Epithelial cell of proximal tubule (primary cell): ENCODE measurements at regions not wholly inside any gene's neighbourhood (a gene's known extent, or its start where the extent isn't known, plus 50 kb on each side); places are given as distances from the start of the nearest gene placed in this dataset.

ENCODE experiments used
- DNase-seq: peaks from one replicate; pipeline ENCODE4 v3.0.0-alpha.2; 2011; ENCODE audit warnings: low read depth
- H3K4me3 ChIP-seq: 2 replicates; pipeline ENCODE4 v1.5.1; 2011; ENCODE audit warnings: low read depth, mild to moderate bottlenecking, low read length
- TF ChIP-seq, protein P1 (sequence below): conservative IDR thresholded peaks from 2 replicates; pipeline ENCODE4 v1.5.1; 2012; ENCODE audit warnings: low read depth, mild to moderate bottlenecking, low read length

GRCh38 chr20:23287354-23288190 is 63.0 kb upstream of the NXT1 start:
- TF ChIP-seq, protein P1, sequence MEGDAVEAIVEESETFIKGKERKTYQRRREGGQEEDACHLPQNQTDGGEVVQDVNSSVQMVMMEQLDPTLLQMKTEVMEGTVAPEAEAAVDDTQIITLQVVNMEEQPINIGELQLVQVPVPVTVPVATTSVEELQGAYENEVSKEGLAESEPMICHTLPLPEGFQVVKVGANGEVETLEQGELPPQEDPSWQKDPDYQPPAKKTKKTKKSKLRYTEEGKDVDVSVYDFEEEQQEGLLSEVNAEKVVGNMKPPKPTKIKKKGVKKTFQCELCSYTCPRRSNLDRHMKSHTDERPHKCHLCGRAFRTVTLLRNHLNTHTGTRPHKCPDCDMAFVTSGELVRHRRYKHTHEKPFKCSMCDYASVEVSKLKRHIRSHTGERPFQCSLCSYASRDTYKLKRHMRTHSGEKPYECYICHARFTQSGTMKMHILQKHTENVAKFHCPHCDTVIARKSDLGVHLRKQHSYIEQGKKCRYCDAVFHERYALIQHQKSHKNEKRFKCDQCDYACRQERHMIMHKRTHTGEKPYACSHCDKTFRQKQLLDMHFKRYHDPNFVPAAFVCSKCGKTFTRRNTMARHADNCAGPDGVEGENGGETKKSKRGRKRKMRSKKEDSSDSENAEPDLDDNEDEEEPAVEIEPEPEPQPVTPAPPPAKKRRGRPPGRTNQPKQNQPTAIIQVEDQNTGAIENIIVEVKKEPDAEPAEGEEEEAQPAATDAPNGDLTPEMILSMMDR = no peak
- no peak overlapping the region for H3K4me3 ChIP-seq
- no peak for DNase-seq

- DNase-seq = no peak
Measured at GRCh38 chr20:23286346-23286745, 64.2 kb upstream of the NXT1 start.

DNA sequence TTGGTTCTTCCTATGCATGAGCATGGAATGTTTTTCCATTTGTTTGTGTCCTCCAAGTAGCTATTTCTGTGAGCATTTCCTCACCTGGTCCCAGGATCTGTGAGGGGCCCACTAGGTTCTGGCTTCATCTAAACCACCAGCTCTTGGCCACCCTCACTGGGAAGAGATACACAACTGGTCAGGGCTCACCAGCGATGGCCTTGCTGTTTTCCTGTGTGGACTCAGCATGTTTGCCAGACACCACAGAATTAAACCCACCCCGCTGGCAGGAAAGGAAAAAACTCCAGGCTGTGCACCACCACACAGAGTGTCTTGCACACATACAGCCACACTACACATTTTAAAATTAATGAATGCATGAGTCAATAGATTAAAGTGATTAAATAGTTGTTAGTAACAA is 65.1 kb upstream of the NXT1 start:
- no peak for DNase-seq
- TF ChIP-seq, protein P1 = no peak
- no peak overlapping the region for H3K4me3 ChIP-seq

More at GRCh38 chr20:23286346-23286745, 64.2 kb upstream of the NXT1 start:
- TF ChIP-seq, protein P1 = no peak
- no peak overlapping the region for H3K4me3 ChIP-seq

DNA sequence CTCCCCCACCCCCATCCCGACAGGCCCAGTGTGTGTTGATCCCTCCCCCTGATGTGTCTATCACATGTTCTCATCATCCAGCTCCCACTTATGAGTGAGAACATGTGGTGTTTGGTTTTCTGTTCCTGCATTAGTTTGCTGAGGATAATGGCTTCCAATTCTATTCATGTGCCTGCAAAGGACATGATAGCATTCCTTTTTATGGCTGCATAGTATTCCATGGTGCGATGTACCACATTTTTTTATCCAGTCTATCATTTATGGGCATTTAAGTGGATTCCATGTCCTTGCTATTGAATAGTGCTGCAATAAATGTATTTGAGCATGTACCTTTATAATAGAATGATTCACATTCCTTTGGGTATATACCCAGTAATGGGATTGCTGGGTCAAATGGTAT is 66.6 kb upstream of the NXT1 start:
- TF ChIP-seq, protein P1 = no peak
- no peak overlapping the region for H3K4me3 ChIP-seq
- no peak for DNase-seq

DNA sequence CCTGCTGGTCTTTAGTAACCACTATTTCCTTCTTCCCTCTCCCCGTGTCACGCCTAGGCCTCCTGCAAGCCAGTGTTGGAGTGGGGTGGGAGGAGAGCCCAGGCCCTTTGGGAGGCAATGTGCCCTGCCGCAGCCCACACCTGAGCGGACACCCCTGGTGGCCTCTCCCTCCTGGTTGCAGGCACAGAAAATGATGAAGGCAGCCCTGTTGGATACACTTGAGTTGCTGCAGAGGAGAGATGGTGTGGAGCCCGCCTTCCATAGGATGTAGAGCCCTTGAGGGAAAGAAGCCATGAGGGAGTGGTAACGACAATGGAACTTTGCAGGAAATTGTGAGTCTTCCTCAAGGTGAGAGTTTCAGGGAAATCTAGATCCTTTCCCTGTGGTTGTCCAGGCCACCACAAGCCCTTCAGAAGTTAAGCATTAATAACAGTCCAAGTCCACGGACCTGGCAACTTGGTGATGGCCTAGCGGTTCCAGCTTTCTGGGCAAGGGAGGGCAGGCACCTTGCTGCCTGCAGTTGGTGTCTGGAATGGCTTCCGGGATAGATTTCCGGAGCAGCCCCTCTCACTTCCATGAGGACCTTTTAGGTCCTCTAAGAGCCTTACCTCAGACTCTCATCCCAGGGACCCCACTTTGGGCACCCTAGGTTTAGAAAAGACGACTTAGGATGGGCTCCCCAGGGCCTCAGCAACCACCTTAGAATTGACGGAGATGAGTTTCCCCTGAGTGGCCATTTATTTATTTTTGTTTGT is 67.3 kb upstream of the NXT1 start:
- TF ChIP-seq, protein P1 = no peak

GRCh38 chr20:23282546-23282945 is 68.0 kb upstream of the NXT1 start:
- TF ChIP-seq, protein P1 = no peak
- no peak for DNase-seq
- H3K4me3 ChIP-seq = no peak overlapping the region

More for the DNA sequence above, 67.3 kb upstream of the NXT1 start:
- no peak for DNase-seq
- no peak overlapping the region for H3K4me3 ChIP-seq
